GM12874 (cell line): ENCODE measurements at regions not wholly inside any gene's neighbourhood (a gene's known extent, or its start where the extent isn't known, plus 50 kb on each side); places are given as distances from the start of the nearest gene placed in this dataset.

Experiments
- TF ChIP-seq, protein P1 (sequence below): IDR thresholded peaks from 2 replicates; pipeline ENCODE4 v1.5.1; 2011; ENCODE audit warnings: low read depth, mild to moderate bottlenecking, control low read depth, low read length, moderate library complexity; ENCODE audit not compliant: insufficient read depth

DNA sequence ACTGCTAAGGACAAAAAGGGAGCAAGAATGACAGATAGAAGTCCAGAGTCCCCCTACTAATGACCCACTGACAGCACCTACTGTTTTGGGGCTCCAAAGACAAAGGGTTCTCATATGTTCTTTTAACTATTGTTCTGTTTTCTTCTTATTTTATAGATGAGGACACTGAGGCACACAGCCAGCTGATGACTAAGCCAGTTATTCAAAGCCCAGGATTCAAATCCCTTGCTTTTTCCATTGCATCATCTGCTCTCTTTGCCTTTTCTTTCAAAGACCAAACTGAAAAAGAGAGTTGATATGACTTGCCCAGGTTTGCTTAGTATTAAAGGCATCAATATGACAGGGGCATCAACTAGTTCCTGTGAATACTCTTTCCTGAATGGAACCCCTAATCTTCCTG lies 299.8 kb downstream of the LRATD1 start:
- TF ChIP-seq, protein P1, sequence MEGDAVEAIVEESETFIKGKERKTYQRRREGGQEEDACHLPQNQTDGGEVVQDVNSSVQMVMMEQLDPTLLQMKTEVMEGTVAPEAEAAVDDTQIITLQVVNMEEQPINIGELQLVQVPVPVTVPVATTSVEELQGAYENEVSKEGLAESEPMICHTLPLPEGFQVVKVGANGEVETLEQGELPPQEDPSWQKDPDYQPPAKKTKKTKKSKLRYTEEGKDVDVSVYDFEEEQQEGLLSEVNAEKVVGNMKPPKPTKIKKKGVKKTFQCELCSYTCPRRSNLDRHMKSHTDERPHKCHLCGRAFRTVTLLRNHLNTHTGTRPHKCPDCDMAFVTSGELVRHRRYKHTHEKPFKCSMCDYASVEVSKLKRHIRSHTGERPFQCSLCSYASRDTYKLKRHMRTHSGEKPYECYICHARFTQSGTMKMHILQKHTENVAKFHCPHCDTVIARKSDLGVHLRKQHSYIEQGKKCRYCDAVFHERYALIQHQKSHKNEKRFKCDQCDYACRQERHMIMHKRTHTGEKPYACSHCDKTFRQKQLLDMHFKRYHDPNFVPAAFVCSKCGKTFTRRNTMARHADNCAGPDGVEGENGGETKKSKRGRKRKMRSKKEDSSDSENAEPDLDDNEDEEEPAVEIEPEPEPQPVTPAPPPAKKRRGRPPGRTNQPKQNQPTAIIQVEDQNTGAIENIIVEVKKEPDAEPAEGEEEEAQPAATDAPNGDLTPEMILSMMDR: no peak

DNA sequence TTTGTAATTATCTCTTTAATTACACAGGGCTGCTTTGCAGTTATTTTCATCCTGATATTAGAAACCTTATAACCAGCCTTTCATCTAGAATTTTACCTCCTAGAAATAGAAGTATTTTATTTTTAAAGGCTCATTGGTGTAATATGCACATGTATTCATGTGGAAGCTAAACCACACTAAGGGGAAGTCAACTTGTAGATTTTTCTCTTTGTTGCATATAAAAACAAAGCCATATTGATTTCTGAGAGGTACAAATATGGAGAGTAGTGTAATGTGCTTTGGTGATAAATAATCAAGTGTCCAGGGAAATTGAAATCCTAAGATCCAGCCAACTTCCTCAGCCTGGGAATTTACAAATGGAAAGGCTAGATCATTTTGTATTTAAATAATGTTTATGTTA lies 301.2 kb downstream of the LRATD1 start:
- TF ChIP-seq, protein P1: no peak

DNA sequence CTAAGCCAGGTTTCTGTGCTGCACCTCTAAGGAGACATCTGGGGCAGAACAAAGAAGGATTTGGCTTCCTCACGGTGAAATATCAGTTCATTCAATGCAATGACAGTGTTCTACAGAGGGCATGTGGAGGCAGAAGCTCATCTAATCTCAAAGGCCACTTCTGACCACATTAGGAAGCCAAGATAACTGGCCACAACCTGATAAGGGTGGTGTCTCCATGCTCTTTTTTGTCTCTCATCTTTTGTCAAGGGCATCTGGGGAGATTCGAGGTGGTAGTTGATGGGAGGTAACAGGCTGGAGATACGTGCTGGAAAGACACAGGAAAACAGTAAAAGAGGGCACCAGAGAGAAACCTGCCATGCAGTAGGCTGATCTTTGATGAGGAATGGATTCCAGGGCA lies 303.9 kb downstream of the LRATD1 start:
- TF ChIP-seq, protein P1: no peak

DNA sequence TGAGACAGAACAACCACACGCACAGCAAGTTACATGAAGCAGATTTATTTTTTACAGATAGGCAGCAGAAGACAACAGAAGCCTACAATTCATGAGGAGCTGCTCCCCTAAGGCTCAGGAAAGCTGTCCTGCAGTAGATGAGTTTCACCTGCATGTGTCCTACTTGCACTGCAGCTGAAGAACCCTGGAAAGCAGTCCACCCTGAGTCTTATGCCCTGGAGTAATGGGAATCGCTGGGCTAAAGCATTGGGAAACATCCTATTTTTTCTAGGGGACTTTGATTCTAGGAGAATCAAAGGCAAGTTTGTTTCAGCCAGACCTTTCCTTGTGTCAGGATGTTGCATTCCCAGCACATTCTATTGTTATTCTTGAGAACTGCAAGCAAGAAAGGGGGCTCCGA lies 304.8 kb downstream of the LRATD1 start:
- TF ChIP-seq, protein P1: no peak

DNA sequence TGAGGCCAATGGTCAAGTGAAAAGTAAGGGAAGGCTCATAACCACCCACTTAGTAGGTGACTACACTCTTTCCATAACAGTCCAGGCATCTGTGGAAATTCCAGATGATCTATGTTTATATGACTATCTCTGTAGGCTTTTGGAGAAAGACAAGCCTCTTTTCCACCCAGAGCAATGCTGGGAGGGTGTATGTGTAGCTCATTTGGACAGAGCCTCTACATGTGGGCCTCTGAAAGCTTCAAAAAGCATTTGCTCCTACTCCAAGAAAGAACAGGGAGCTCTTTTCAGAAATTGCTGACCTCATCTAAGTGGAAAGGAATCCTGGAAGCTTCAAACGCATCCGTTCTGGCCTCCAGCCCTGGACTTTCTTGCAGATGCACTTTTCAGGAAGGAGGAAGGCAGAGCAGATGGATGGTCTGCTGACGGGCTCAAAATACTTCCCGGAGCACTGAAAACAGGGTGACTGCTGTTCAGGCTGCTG lies 308.7 kb downstream of the LRATD1 start:
- TF ChIP-seq, protein P1: no peak

DNA sequence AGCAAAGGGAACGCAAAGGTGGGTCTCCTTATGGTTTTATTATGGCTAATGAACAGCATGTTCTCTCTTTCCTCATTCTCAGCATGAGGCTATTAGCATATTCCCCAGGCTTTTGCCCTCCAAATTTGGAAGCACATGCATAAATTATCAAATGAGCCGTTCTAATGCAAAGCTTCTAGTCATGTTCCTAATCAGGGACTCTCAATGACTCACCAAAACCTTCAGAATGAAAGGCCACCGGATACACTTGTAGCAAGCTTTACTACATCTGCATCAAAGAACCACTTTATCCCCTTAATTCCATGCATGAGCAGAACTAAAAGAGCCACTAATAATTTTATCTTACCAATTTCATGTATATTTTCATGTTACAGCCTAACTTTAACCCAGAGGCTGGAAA lies 310.5 kb downstream of the LRATD1 start:
- TF ChIP-seq, protein P1: no peak

DNA sequence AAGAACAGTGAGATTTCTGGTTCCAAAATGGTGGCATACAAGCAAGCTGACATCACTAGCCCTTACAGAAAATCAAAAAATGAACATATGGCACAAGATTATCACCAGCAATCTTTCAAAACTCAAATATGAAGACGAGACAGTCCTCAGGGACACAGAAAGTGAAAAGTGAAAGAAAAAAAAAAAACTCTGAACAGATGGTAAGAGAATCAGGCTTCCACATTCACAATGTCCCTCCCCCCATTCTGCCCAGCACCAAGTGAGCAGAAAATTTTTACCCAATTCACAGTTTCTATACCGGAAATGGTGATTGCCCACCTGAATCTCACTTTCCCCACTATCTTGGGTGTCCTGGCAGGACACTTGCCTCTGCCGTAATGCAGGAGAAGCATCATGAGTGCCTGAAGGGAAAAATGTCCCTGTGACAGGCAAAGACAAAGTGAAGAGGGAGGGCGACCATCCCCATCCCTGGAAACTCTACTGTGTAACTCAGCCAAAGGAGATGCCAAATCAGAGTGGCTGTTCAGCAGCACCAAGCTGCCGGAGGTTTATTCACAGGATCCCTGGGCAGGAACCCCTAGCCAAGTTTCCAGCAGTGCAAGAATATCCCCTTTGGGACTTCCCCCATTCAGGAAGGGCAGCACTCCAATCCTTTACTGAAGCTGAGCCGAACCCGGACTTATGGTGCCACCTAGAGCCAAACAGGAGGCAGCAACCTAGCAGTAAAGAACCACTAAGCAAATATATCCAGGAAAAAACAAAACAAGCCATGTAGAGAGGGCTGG lies 312.2 kb downstream of the LRATD1 start:
- TF ChIP-seq, protein P1: no peak
